ENCODE measurements at regions not wholly inside any gene's neighbourhood (a gene's known extent, or its start where the extent isn't known, plus 50 kb on each side); places are given as distances from the start of the nearest gene placed in this dataset.

- Histone ChIP-seq H3K27ac (ENCODE audit: low read length) (no peak overlapping the region), H3K4me3 (ENCODE audit: control insufficient read depth in 1 of 2, extremely low read depth in 1 of 2, low read length in 1 of 2) (no peak overlapping the region), H3K36me3 (ENCODE audit: control insufficient read depth in 2 of 2, extremely low read depth in 1 of 2, insufficient read depth in 1 of 2, low read length in 1 of 2) (no peaks in the 10 kb centered on the region), H3K9me3 (no peaks in the 10 kb centered on the region), H3K4me1 (ENCODE audit: control insufficient read depth in 1 of 2, extremely low read depth in 1 of 2, insufficient read depth in 2 of 2, low read length in 2 of 2) (no peaks in the 10 kb centered on the region), H3K27me3 (replicated peaks in 1 of 2; ENCODE audit: control insufficient read depth in 2 of 2, extremely low read depth in 1 of 2, insufficient read depth in 2 of 2, low read length in 1 of 2) (no peaks in the 10 kb centered on the region)
- 75% methylated on average over 2 of the region's 4 CpGs for WGBS (ENCODE audit: insufficient coverage)
- ChIA-PET CTCF (no interaction called here), POLR2A (no interaction called here)
- H3K4me1 Mint-ChIP-seq = peaks cover 0 to 4% (median 0%) of the 10 kb centered on the region in 3 donors
- DNase-seq (no peak), ATAC-seq (replicated peaks in 1 of 4) (no peak)
- H3K9me3 Mint-ChIP-seq = peaks cover 22 to 49% (median 22%) of the 10 kb centered on the region in 3 donors
- H3K27ac Mint-ChIP-seq = no peak overlapping the region
- peaks cover 0 to 3% of the 10 kb centered on the region in 2 donors for H3K27me3 Mint-ChIP-seq
- no peaks in the 10 kb centered on the region for H3K36me3 Mint-ChIP-seq
- H3K4me3 Mint-ChIP-seq = no peak overlapping the region
Measured at GRCh38 chr4:123327346-123327745, 69.2 kb upstream of the SPRY1 start.

GRCh38 chr4:123327846-123328429 lies 68.7 kb upstream of the SPRY1 start:
- H3K27ac ChIP-seq (ENCODE audit: low read length) = no peak overlapping the region
- no peak overlapping the region for H3K4me3 ChIP-seq (ENCODE audit: control insufficient read depth in 1 of 2, extremely low read depth in 1 of 2, low read length in 1 of 2)
- no peaks in the 10 kb centered on the region for H3K4me1 ChIP-seq (ENCODE audit: control insufficient read depth in 1 of 2, extremely low read depth in 1 of 2, insufficient read depth in 2 of 2, low read length in 2 of 2)
- no peak overlapping the region for H3K4me3 Mint-ChIP-seq
- POLR2A ChIA-PET = no interaction called here
- WGBS (ENCODE audit: insufficient coverage) = no CpG with 5 or more reads among the region's 3 CpGs
- H3K4me1 Mint-ChIP-seq = peaks cover 0 to 4% (median 0%) of the 10 kb centered on the region in 3 donors
- no peaks in the 10 kb centered on the region for H3K9me3 ChIP-seq
- CTCF ChIA-PET = no interaction called here
- H3K27ac Mint-ChIP-seq = no peak overlapping the region
- no peak for DNase-seq
- H3K27me3 Mint-ChIP-seq = peaks cover 0 to 3% of the 10 kb centered on the region in 2 donors
- H3K9me3 Mint-ChIP-seq = peaks cover 19 to 47% (median 20%) of the 10 kb centered on the region in 3 donors
- no peak for ATAC-seq (replicated peaks in 1 of 4)
- H3K36me3 ChIP-seq (ENCODE audit: control insufficient read depth in 2 of 2, extremely low read depth in 1 of 2, insufficient read depth in 1 of 2, low read length in 1 of 2) = no peaks in the 10 kb centered on the region
- no peaks in the 10 kb centered on the region for H3K36me3 Mint-ChIP-seq
- no peaks in the 10 kb centered on the region for H3K27me3 ChIP-seq (replicated peaks in 1 of 2; ENCODE audit: control insufficient read depth in 2 of 2, extremely low read depth in 1 of 2, insufficient read depth in 2 of 2, low read length in 1 of 2)

- H3K27me3 Mint-ChIP-seq = peaks cover 5 to 10% of the 10 kb centered on the region in 2 donors
- DNase-seq (no peak), ATAC-seq (replicated peaks in 1 of 4) (no peak)
- ChIA-PET CTCF (no interaction called here), POLR2A (no interaction called here)
- no peaks in the 10 kb centered on the region for H3K9me3 ChIP-seq
- H3K4me3 Mint-ChIP-seq = no peak overlapping the region
- H3K4me1 Mint-ChIP-seq = no peaks in the 10 kb centered on the region
- no peak overlapping the region for H3K27ac ChIP-seq (ENCODE audit: low read length)
- peaks cover 4% of the 10 kb centered on the region in 3 donors for H3K9me3 Mint-ChIP-seq
- peaks cover 0 to 4% of the 10 kb centered on the region in 2 experiments for H3K27me3 ChIP-seq (replicated peaks in 1 of 2; ENCODE audit: control insufficient read depth in 2 of 2, extremely low read depth in 1 of 2, insufficient read depth in 2 of 2, low read length in 1 of 2)
- no peaks in the 10 kb centered on the region for H3K36me3 Mint-ChIP-seq
- WGBS (ENCODE audit: insufficient coverage) = 84% methylated on average over 5 of the region's 7 CpGs
- H3K4me1 ChIP-seq (ENCODE audit: control insufficient read depth in 1 of 2, extremely low read depth in 1 of 2, insufficient read depth in 2 of 2, low read length in 2 of 2) = no peaks in the 10 kb centered on the region
- H3K27ac Mint-ChIP-seq = no peak overlapping the region
- H3K4me3 ChIP-seq (ENCODE audit: control insufficient read depth in 1 of 2, extremely low read depth in 1 of 2, low read length in 1 of 2) = no peak overlapping the region
- H3K36me3 ChIP-seq (ENCODE audit: control insufficient read depth in 2 of 2, extremely low read depth in 1 of 2, insufficient read depth in 1 of 2, low read length in 1 of 2) = no peaks in the 10 kb centered on the region
Measured at GRCh38 chr4:123338715-123339114, 57.9 kb upstream of the SPRY1 start.

DNA sequence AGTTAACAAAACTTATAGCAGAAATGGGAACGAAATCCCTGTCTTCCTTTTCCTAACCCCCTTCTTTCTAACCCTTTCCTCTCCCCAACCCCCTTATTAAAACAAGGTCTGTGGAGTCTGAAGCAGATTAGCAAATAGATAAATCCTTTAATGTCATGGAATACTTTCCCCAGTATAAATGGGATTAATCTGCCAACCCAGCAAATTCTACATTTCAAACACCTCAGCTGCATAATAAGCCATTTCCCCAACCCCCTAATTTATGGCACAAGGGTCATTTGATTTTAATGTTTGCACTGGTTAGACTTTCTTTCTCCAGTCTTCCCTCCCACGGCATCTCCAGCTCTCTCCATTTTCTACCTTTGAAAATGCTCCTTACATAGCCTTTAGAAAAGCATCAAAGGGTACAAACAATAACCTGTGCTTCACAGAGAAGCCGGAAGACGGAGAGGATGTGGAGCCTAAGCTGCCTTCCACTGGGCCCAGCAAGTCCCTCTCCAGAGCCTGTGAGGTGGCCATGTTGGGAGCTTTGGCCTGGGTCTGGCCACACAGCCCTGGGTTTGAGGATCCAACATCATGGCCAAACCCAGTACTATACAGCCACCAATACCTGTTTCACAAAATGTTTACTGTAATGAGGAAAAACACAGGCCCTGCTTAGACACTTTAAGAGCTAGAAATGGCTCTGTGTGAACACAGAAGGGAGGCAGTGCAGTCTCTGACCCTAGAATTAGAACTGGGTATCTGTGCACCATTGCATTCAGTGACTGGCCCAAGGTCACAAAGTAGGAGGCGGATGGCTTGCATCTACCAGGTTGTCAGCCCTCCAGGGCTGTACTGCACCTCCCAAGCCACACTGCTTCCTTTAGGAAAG lies 56.9 kb upstream of the SPRY1 start:
- ChIA-PET POLR2A (interaction anchor here in 1 of 2 donors (0.5 kb wide), 1 partner anchor 10 kb away, joined by 5 read pairs; no protein-coding TSS in a partner anchor), CTCF (no interaction called here)
- Mint-ChIP-seq H3K4me1 (no peaks in the 10 kb centered on the region), H3K36me3 (no peaks in the 10 kb centered on the region), H3K4me3 (no peak overlapping the region), H3K27me3 (peaks cover 4 to 7% of the 10 kb centered on the region in 2 donors), H3K9me3 (peaks cover 0 to 4% (median 0%) of the 10 kb centered on the region in 3 donors), H3K27ac (no peak overlapping the region)
- no CpG with 5 or more reads among the region's 5 CpGs for WGBS (ENCODE audit: insufficient coverage)
- Histone ChIP-seq H3K27me3 (replicated peaks in 1 of 2; ENCODE audit: control insufficient read depth in 2 of 2, extremely low read depth in 1 of 2, insufficient read depth in 2 of 2, low read length in 1 of 2) (peaks cover 0 to 4% of the 10 kb centered on the region in 2 experiments), H3K4me1 (ENCODE audit: control insufficient read depth in 1 of 2, extremely low read depth in 1 of 2, insufficient read depth in 2 of 2, low read length in 2 of 2) (no peaks in the 10 kb centered on the region), H3K36me3 (ENCODE audit: control insufficient read depth in 2 of 2, extremely low read depth in 1 of 2, insufficient read depth in 1 of 2, low read length in 1 of 2) (no peaks in the 10 kb centered on the region), H3K4me3 (ENCODE audit: control insufficient read depth in 1 of 2, extremely low read depth in 1 of 2, low read length in 1 of 2) (no peak overlapping the region), H3K27ac (ENCODE audit: low read length) (no peak overlapping the region), H3K9me3 (no peaks in the 10 kb centered on the region)
- ATAC-seq (replicated peaks in 1 of 4) (no peak), DNase-seq (no peak)

DNA sequence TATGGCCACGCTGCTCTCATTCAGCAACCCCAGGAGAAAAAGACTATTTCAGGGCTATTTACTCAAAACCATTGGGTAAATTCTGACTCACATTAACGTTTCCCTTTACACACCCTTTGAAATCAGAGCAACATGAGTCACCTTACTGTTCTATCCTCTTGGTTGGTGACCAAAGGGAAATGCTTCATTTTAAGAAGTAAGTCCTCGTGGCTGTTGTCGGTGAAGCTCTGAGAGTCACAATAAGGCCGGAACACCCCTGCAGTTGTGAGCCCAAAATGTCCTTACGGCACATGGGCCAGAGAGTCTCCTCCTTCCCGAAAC lies 56.3 kb upstream of the SPRY1 start:
- H3K4me3 Mint-ChIP-seq = no peak overlapping the region
- 74% methylated on average over 4 of the region's 7 CpGs for WGBS (ENCODE audit: insufficient coverage)
- no peak overlapping the region for H3K4me3 ChIP-seq (ENCODE audit: control insufficient read depth in 1 of 2, extremely low read depth in 1 of 2, low read length in 1 of 2)
- DNase-seq (no peak), ATAC-seq (replicated peaks in 1 of 4) (no peak)
- no peak overlapping the region for H3K27ac Mint-ChIP-seq
- H3K36me3 ChIP-seq (ENCODE audit: control insufficient read depth in 2 of 2, extremely low read depth in 1 of 2, insufficient read depth in 1 of 2, low read length in 1 of 2) = no peaks in the 10 kb centered on the region
- POLR2A ChIA-PET = no interaction called here
- no peaks in the 10 kb centered on the region for H3K9me3 ChIP-seq
- H3K4me1 ChIP-seq (ENCODE audit: control insufficient read depth in 1 of 2, extremely low read depth in 1 of 2, insufficient read depth in 2 of 2, low read length in 2 of 2) = no peaks in the 10 kb centered on the region
- CTCF ChIA-PET = no interaction called here
- no peak overlapping the region for H3K27ac ChIP-seq (ENCODE audit: low read length)
- H3K27me3 Mint-ChIP-seq = peaks cover 2 to 7% of the 10 kb centered on the region in 2 donors
- H3K27me3 ChIP-seq (replicated peaks in 1 of 2; ENCODE audit: control insufficient read depth in 2 of 2, extremely low read depth in 1 of 2, insufficient read depth in 2 of 2, low read length in 1 of 2) = peaks cover 0 to 4% of the 10 kb centered on the region in 2 experiments
- H3K36me3 Mint-ChIP-seq = no peaks in the 10 kb centered on the region
- peaks cover 0 to 4% (median 0%) of the 10 kb centered on the region in 3 donors for H3K9me3 Mint-ChIP-seq
- H3K4me1 Mint-ChIP-seq = no peaks in the 10 kb centered on the region

- no peak for ATAC-seq (replicated peaks in 1 of 4)
- Histone ChIP-seq H3K27me3 (replicated peaks in 1 of 2; ENCODE audit: control insufficient read depth in 2 of 2, extremely low read depth in 1 of 2, insufficient read depth in 2 of 2, low read length in 1 of 2) (no peaks in the 10 kb centered on the region), H3K4me1 (ENCODE audit: control insufficient read depth in 1 of 2, extremely low read depth in 1 of 2, insufficient read depth in 2 of 2, low read length in 2 of 2) (peaks cover 0 to 2% of the 10 kb centered on the region in 2 experiments), H3K27ac (ENCODE audit: low read length) (no peak overlapping the region), H3K9me3 (no peaks in the 10 kb centered on the region), H3K36me3 (ENCODE audit: control insufficient read depth in 2 of 2, extremely low read depth in 1 of 2, insufficient read depth in 1 of 2, low read length in 1 of 2) (no peaks in the 10 kb centered on the region), H3K4me3 (ENCODE audit: control insufficient read depth in 1 of 2, extremely low read depth in 1 of 2, low read length in 1 of 2) (no peak overlapping the region)
- Mint-ChIP-seq H3K27me3 (peaks cover 7% of the 10 kb centered on the region in 2 donors), H3K27ac (no peak overlapping the region), H3K4me3 (no peak overlapping the region), H3K36me3 (no peaks in the 10 kb centered on the region), H3K4me1 (peaks cover 0 to 4% (median 0%) of the 10 kb centered on the region in 3 donors), H3K9me3 (no peaks in the 10 kb centered on the region)
- CTCF ChIA-PET = no interaction called here
- DNase-seq = no peak
- POLR2A ChIA-PET = no interaction called here
- no CpG with 5 or more reads among the region's 2 CpGs for WGBS (ENCODE audit: insufficient coverage)
Measured at GRCh38 chr4:123342498-123342897, 54.1 kb upstream of the SPRY1 start.

All from T-cell (primary cell).